Heart left ventricle (tissue), 16 donors: ENCODE measurements at regions not wholly inside any gene's neighbourhood (a gene's known extent, or its start where the extent isn't known, plus 50 kb on each side); places are given as distances from the start of the nearest gene placed in this dataset.

ENCODE experiments used
- ATAC-seq, 4 donors: fragments of 200-7000 bp; cut with Tn5 transposase; one replicate each; pipeline ENCODE4 v1.9.1; 2020 to 2022; ENCODE audit warnings: moderate library complexity in 4 of 4, mild to moderate bottlenecking in 3 of 4, moderate number of reproducible peaks in 1 of 4
- DNase-seq, 5 donors: peaks; one replicate each; pipeline ENCODE4 v3.0.0-alpha.2; 2020
- H3K27ac ChIP-seq, 12 donors: fragments of 200-600 bp; sonication (generic) in 4 of 12; one replicate each; pipeline versions ENCODE4 v1.5.0 to v1.8.0; 2016 to 2022; ENCODE audit warnings: mild to moderate bottlenecking in 2 of 12
- H3K27me3 ChIP-seq, 9 donors: fragments of 200-600 bp; sonication (generic) in 2 of 9; one replicate each; pipeline versions ENCODE4 v1.5.1 to v1.8.0; 2016 to 2022; ENCODE audit warnings: mild to moderate bottlenecking in 3 of 9
- H3K36me3 ChIP-seq, 9 donors: fragments of 200-600 bp; sonication (generic) in 2 of 9; one replicate each; pipeline versions ENCODE4 v1.5.0 to v1.8.0; 2018 to 2022; ENCODE audit warnings: mild to moderate bottlenecking in 2 of 9
- H3K4me1 ChIP-seq, 12 donors: fragments of 200-600 bp; sonication (generic) in 4 of 12; one replicate each; pipeline versions ENCODE4 v1.5.0 to v1.8.0; 2016 to 2022; ENCODE audit warnings: mild to moderate bottlenecking in 3 of 12
- H3K4me3 ChIP-seq, 12 donors: fragments of 200-600 bp; sonication (generic) in 4 of 12; one replicate each; pipeline versions ENCODE4 v1.5.0 to v1.8.0; 2017 to 2022; ENCODE audit warnings: mild to moderate bottlenecking in 9 of 12, moderate library complexity in 4 of 12
- H3K9me3 ChIP-seq, 12 donors: fragments of 200-600 bp; sonication (generic) in 4 of 12; one replicate each; pipeline versions ENCODE4 v1.5.0 to v1.8.0; 2016 to 2022; ENCODE audit warnings: mild to moderate bottlenecking in 1 of 12
- CTCF ChIP-seq, 12 donors: fragments of 200-600 bp; sonication (generic) in 4 of 12; IDR thresholded peaks; one replicate each; pipeline versions ENCODE4 v1.5.0 to v1.8.0; 2018 to 2022; ENCODE audit warnings: antibody characterized with exemption in 12 of 12, mild to moderate bottlenecking in 5 of 12
- POLR2A ChIP-seq, 2 donors: fragments of 450-650 bp; IDR thresholded peaks; one replicate each; pipeline ENCODE4 v1.6.1; 2017; ENCODE audit warnings: antibody characterized with exemption in 2 of 2, mild to moderate bottlenecking in 2 of 2, moderate library complexity in 2 of 2
- WGBS, 4 donors: extraction: QIAGEN DNeasy Blood & Tissue Kit in 2 of 4; methylation state at CpG; one replicate each; pipeline versions ENCODE4 v1.1.5 to v1.1.7; 2013 to 2018; 5-methylcytosine and 5-hydroxymethylcytosine counted together
- intact Hi-C, 10 donors: fragments of 100-400 bp; cut with DNase I; formaldehyde crosslinking; loops; one replicate each; pipeline versions ENCODE4 v1.11.1 to v1.14.2; 2022
- donor health status: ischemic (EF 13 %, LVEDD 7.1; RV severe dilation, severe dysfunction).
- donor health status: healthy with polysubstance abuse.
- donor health status: DM: no; HTN: yes; CAD: no.
- donor health status: DM: no; HTN: no; CAD: no.
- donor health status: ischemic (EF 25% LVEDD 6.9; RV normal size, moderate dysfunction).
- donor health status: ischemic (EF 25% LVEDD 5.7; RV mildly dilated, moderate dysfunction).
- donor health status: healthy.
- donor health status: DM: yes; HTN: yes; CAD: no.
- donor health status: ischemic (EF 35%, LVEDD 5.7; RV mildly dilated, moderate dysfunction).
- donor health status: nonischemic (EF 11% LVEDD 7.7; RV severe dilation, severe dysfunction).
- donor health status: DM: yes; HTN: yes; CAD: no.
- donor health status: PGD.
- donor health status: ischemic (EF 29% LVEDD 5.4; RV normal size, mild dysfunction).
- donor health status: nonischemic (EF 23%, LVEDD 6.1; RV moderate dilation, normal function).

- TF ChIP-seq POLR2A (IDR thresholded peaks at IDR 0.05): no peak
- TF ChIP-seq CTCF (IDR thresholded peaks at IDR 0.05): no peak
- H3K4me1 ChIP-seq: no peaks in the 10 kb centered on the region
- no peaks in the 10 kb centered on the region for H3K27me3 ChIP-seq
- no peaks in the 10 kb centered on the region for H3K9me3 ChIP-seq
- intact Hi-C loops: no loop called here
- no peaks in the 10 kb centered on the region for H3K36me3 ChIP-seq
- ATAC-seq (no peak), DNase-seq (no peak)
- H3K4me3 ChIP-seq: no peak overlapping the region
- no peak overlapping the region for H3K27ac ChIP-seq
- WGBS, 4 donors: 85 to 93% (median 89%) methylated on average over 2 of the region's 2 CpGs
These were observed 460.8 kb downstream of the TAF11L14 start for GRCh38 chr5:18095061-18095460.

GRCh38 chr5:18097817-18098216, 463.6 kb downstream of the TAF11L14 start:
- intact Hi-C loops: no loop called here
- TF ChIP-seq POLR2A (IDR thresholded peaks at IDR 0.05) (no peak), CTCF (IDR thresholded peaks at IDR 0.05) (no peak)
- no peak for ATAC-seq
- Histone ChIP-seq H3K36me3 (no peaks in the 10 kb centered on the region), H3K4me1 (no peaks in the 10 kb centered on the region), H3K9me3 (no peaks in the 10 kb centered on the region), H3K27me3 (no peaks in the 10 kb centered on the region), H3K4me3 (no peak overlapping the region), H3K27ac (no peak overlapping the region)
- no peak for DNase-seq
- WGBS, 4 donors: 54 to 61% (median 55%) methylated on average over 5 of the region's 5 CpGs

- WGBS, 4 donors: 54 to 57% (median 55%) methylated on average over 2 of the region's 2 CpGs
- Histone ChIP-seq H3K4me3 (no peak overlapping the region), H3K4me1 (no peaks in the 10 kb centered on the region), H3K27ac (no peak overlapping the region), H3K36me3 (no peaks in the 10 kb centered on the region), H3K9me3 (no peaks in the 10 kb centered on the region), H3K27me3 (no peaks in the 10 kb centered on the region)
- intact Hi-C loops: no loop called here
- DNase-seq (no peak), ATAC-seq (no peak)
- TF ChIP-seq POLR2A (IDR thresholded peaks at IDR 0.05): no peak
- TF ChIP-seq CTCF (IDR thresholded peaks at IDR 0.05): no peak
These were observed 464.4 kb downstream of the TAF11L14 start for GRCh38 chr5:18098691-18099090.

GRCh38 chr5:18099261-18099660, 465.0 kb downstream of the TAF11L14 start:
- no peak overlapping the region for H3K27ac ChIP-seq
- 30 to 41% (median 35%) methylated on average over 2 of the region's 2 CpGs for WGBS, 4 donors
- DNase-seq (no peak), ATAC-seq (no peak)
- no peaks in the 10 kb centered on the region for H3K36me3 ChIP-seq
- H3K27me3 ChIP-seq: no peaks in the 10 kb centered on the region
- intact Hi-C loops: no loop called here
- H3K4me1 ChIP-seq: no peaks in the 10 kb centered on the region
- H3K4me3 ChIP-seq: no peak overlapping the region
- no peak for TF ChIP-seq CTCF (IDR thresholded peaks at IDR 0.05)
- TF ChIP-seq POLR2A (IDR thresholded peaks at IDR 0.05): no peak
- H3K9me3 ChIP-seq: no peaks in the 10 kb centered on the region
